SK-N-MC (cell line): ENCODE measurements at regions not wholly inside any gene's neighbourhood (a gene's known extent, or its start where the extent isn't known, plus 50 kb on each side); places are given as distances from the start of the nearest gene placed in this dataset.

Experiments
- EZH2 ChIP-seq: fragments of 200-600 bp; sonication (generic); IDR thresholded peaks from one replicate; pipeline ENCODE4 v1.6.1; 2017; ENCODE audit warnings: antibody characterized with exemption
- POLR2AphosphoS5 ChIP-seq: IDR thresholded peaks from 2 replicates; pipeline ENCODE4 v1.6.1; 2012; ENCODE audit warnings: mild to moderate bottlenecking, low read depth, low read length, borderline replicate concordance

- TF ChIP-seq EZH2 (no peak), POLR2AphosphoS5 (no peak)
Observed at GRCh38 chr12:60935981-60936761, 1324.0 kb upstream of the USP15 start.
